HCT116 (cell line): ENCODE measurements at regions not wholly inside any gene's neighbourhood (a gene's known extent, or its start where the extent isn't known, plus 50 kb on each side); places are given as distances from the start of the nearest gene placed in this dataset.
"Not testable (repeated sequence)": the region's sequence is repeated elsewhere in the genome, so short reads cannot be mapped to it uniquely, and the experiment has no call there.

Source experiments
- ATAC-seq: fragments of 200-7000 bp; cut with Tn5 transposase; 2 replicates; pipeline ENCODE4 v1.9.1; 2020; ENCODE audit warnings: mild to moderate bottlenecking, moderate library complexity
- BruUV-seq: library from RNA; stranded (reverse); fragments of 400-500 nt; replicated peaks from 2 replicates; lab custom pipeline; 2021; lab: Mats Ljungman, UMichigan
- CTCF ChIA-PET: fragments of 300-600 bp; sonication (Branson Sonifier 250); formaldehyde crosslinking; loops from one replicate; lab custom pipeline; 2021; ENCODE audit warnings: antibody characterized with exemption; lab: Charles Lee
- POLR2A ChIA-PET: fragments of 300-600, 350-600 bp; sonication (Branson Sonifier 250); formaldehyde crosslinking; loops from one replicate; lab custom pipeline; 2021; ENCODE audit warnings: antibody characterized with exemption; lab: Charles Lee
- RAD21 ChIA-PET, 2 experiments: fragments of 300-600 bp; sonication (Branson Sonifier 250); formaldehyde crosslinking; loops; one replicate each; lab custom pipeline; 2023; ENCODE audit warnings: low total read pairs in 2 of 2; ENCODE audit not compliant: uncharacterized antibody in 2 of 2, unreplicated experiment in 2 of 2, low non-redundant PET in 1 of 2; lab: Charles Lee
- DNase-seq: peaks from one replicate; pipeline ENCODE4 v3.0.0-alpha.2; 2010; ENCODE audit warnings: low read depth, low spot score
- H2AFZ ChIP-seq: fragments of 200-600 bp; shearing (Covaris generic), sonication (generic); 2 replicates; pipeline ENCODE4 v1.6.1; 2017; ENCODE audit warnings: low read depth, mixed run types, mixed read lengths, antibody characterized with exemption, low read length; ENCODE audit not compliant: poor library complexity, severe bottlenecking
- H3K27ac ChIP-seq: 2 replicates; pipeline ENCODE4 v1.5.1; 2012; ENCODE audit warnings: low read depth, low read length
- H3K27me3 ChIP-seq: fragments of 200-600 bp; sonication (generic); 2 replicates; pipeline ENCODE4 v1.6.1; 2016; ENCODE audit warnings: mixed run types, low read length, mixed read lengths; ENCODE audit not compliant: insufficient read depth
- H3K36me3 ChIP-seq, 2 experiments: fragments of 200-500 bp in 1 of 2; fragments of 200-600 bp in 1 of 2; sonication (Bioruptor generic) in 1 of 2; sonication (generic) in 1 of 2; 2 replicates each; pipeline versions ENCODE4 v1.5.1 to v1.6.1; 2014 to 2016; ENCODE audit warnings: low read length in 2 of 2, inconsistent platforms in 1 of 2, mixed read lengths in 1 of 2, mixed run types in 1 of 2; ENCODE audit not compliant: insufficient read depth in 2 of 2, control insufficient read depth in 1 of 2
- H3K4me1 ChIP-seq, 2 experiments: fragments of 200-600 bp in 1 of 2; sonication (generic) in 1 of 2; 2 replicates each; pipeline versions ENCODE4 v1.5.1 to v1.6.1; 2012 to 2017; ENCODE audit warnings: low read length in 2 of 2, inconsistent platforms in 1 of 2, mild to moderate bottlenecking in 1 of 2, mixed read lengths in 1 of 2, mixed run types in 1 of 2, moderate library complexity in 1 of 2; ENCODE audit not compliant: insufficient read depth in 2 of 2, control insufficient read depth in 1 of 2
- H3K4me2 ChIP-seq: fragments of 200-600 bp; sonication (generic); 2 replicates; pipeline ENCODE4 v1.6.1; 2017; ENCODE audit warnings: mixed run types, low read length, mixed read lengths
- H3K4me3 ChIP-seq, 2 experiments: fragments of 200-600 bp in 1 of 2; sonication (generic) in 1 of 2; replicated peaks in 1 of 2; 2 replicates each; pipeline ENCODE4 v1.5.1; 2011 to 2016; ENCODE audit warnings: low read length in 2 of 2, control low read depth in 1 of 2, low read depth in 1 of 2, mild to moderate bottlenecking in 1 of 2, mixed read lengths in 1 of 2, mixed run types in 1 of 2
- H3K79me2 ChIP-seq: fragments of 200-600 bp; sonication (generic); 2 replicates; pipeline ENCODE4 v1.6.1; 2017; ENCODE audit warnings: mild to moderate bottlenecking, mixed run types, low read length, moderate library complexity, mixed read lengths; ENCODE audit not compliant: insufficient read depth
- H3K9ac ChIP-seq: fragments of 200-600 bp; sonication (generic); 2 replicates; pipeline ENCODE4 v1.6.1; 2016; ENCODE audit warnings: low read length, mixed read lengths
- H3K9me2 ChIP-seq: fragments of 200-600 bp; sonication (generic), shearing (Covaris generic); 2 replicates; pipeline ENCODE4 v1.6.1; 2017; ENCODE audit warnings: mixed run types, mild to moderate bottlenecking, moderate library complexity; ENCODE audit not compliant: insufficient read depth
- H3K9me3 ChIP-seq, 2 experiments: fragments of 200-500 bp in 1 of 2; fragments of 200-600 bp in 1 of 2; sonication (Bioruptor generic) in 1 of 2; sonication (generic) in 1 of 2; 2 replicates each; pipeline ENCODE4 v1.6.1; 2014 to 2017; ENCODE audit warnings: low read length in 2 of 2, mixed read lengths in 2 of 2, inconsistent platforms in 1 of 2, low read depth in 1 of 2, mild to moderate bottlenecking in 1 of 2, mixed run types in 1 of 2, moderate library complexity in 1 of 2; ENCODE audit not compliant: control insufficient read depth in 1 of 2, insufficient read depth in 1 of 2
- H4K20me1 ChIP-seq: fragments of 200-600 bp; sonication (generic), shearing (Covaris generic); 2 replicates; pipeline ENCODE4 v1.6.1; 2017; ENCODE audit warnings: mixed run types, mild to moderate bottlenecking, moderate library complexity; ENCODE audit not compliant: insufficient read depth
- CTCF ChIP-seq, 3 experiments: fragments of 200-600 bp in 1 of 3; sonication (generic) in 1 of 3; IDR thresholded peaks in 2 of 3; conservative IDR thresholded peaks in 1 of 3; 2 replicates each; pipeline ENCODE4 v1.5.1; 2012 to 2017; ENCODE audit warnings: low read depth in 2 of 3, low read length in 2 of 3, antibody characterized with exemption in 1 of 3, borderline replicate concordance in 1 of 3, control low read depth in 1 of 3, mild to moderate bottlenecking in 1 of 3, mixed read lengths in 1 of 3, mixed run types in 1 of 3, moderate library complexity in 1 of 3; ENCODE audit not compliant: insufficient read depth in 1 of 3
- RAD21 ChIP-seq: IDR thresholded peaks from 2 replicates; pipeline ENCODE4 v1.6.1; 2012; ENCODE audit warnings: low read depth, mild to moderate bottlenecking
- intact Hi-C: fragments of 100-400 bp; cut with micrococcal nuclease; formaldehyde crosslinking; loops from 2 replicates; pipeline ENCODE4 v1.10.0; 2022
- TF ChIP-seq, protein P1 (sequence below): IDR thresholded peaks from 2 replicates; pipeline ENCODE4 v1.6.1; 2011; ENCODE audit warnings: mild to moderate bottlenecking, low read length, moderate library complexity; ENCODE audit not compliant: insufficient replicate concordance; ENCODE audit errors: extremely low read depth

DNA sequence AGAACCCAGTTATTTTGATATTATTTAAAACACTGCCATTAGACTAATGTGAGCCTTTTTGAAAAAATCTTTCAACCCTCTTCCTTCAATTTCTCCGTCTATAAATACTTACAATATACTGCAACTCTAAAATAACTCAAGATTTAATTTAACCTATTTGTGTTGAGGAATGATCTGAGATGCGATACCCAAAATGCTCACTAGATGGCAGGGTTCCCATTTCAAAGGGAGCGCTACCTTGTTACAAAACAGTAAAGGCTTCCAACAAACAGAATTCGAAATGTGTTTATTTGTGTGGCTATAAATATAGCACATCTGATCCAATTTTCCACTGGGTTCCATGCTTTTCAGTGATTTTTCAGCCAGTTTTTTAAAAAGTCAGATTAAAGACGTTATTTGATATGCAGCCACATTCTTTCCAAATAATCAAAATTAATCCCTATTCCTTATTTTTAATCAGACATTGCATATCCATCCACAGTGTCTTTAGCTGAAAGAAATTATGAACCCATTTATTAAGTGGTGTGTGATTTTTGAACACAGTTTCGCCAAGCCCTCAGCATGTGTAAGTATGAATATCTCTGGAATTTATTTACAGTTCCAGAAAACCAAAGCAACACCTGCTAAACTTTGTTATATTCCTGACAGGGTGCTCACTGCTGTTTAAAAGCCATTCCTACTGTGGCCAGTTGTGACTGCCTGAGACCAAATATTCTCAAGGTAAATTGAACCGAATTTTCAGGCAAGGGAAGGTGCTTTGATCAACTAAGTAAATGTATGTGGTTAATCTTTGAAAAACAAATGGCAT is 668.0 kb upstream of the LCORL start:
- no peaks in the 10 kb centered on the region for H4K20me1 ChIP-seq
- H3K27me3 ChIP-seq, result no peaks in the 10 kb centered on the region; the same call in 1 of the 2 replicates
- H3K4me3 ChIP-seq, result no peak overlapping the region
- H3K4me2 ChIP-seq, result no peak overlapping the region
- ATAC-seq (0 out of 2 replicates have a peak, but pooled peaks have one; percentile 46), DNase-seq (peak; percentile 44)
- RAD21 ChIA-PET, result no interaction called here
- CTCF ChIA-PET, result no interaction called here
- H3K79me2 ChIP-seq, result no peaks in the 10 kb centered on the region
- H2AFZ ChIP-seq, result no peak overlapping the region
- no peaks in the 10 kb centered on the region for H3K36me3 ChIP-seq
- no peaks in the 10 kb centered on the region for H3K9me2 ChIP-seq
- no peaks in the 10 kb centered on the region for H3K4me1 ChIP-seq
- intact Hi-C loops, result loop anchor here (1.0 to 10.0 kb wide), 5 partner anchors 245 to 1996 kb away; partner anchors contain the start of gene SLIT2
- BruUV-seq, result no TSS peak
- no peak overlapping the region for H3K27ac ChIP-seq
- H3K9ac ChIP-seq, result no peak overlapping the region
- H3K9me3 ChIP-seq, result no peaks in the 10 kb centered on the region
- POLR2A ChIA-PET, result no interaction called here
- peak; percentile 81 for TF ChIP-seq RAD21
- TF ChIP-seq, protein P1, sequence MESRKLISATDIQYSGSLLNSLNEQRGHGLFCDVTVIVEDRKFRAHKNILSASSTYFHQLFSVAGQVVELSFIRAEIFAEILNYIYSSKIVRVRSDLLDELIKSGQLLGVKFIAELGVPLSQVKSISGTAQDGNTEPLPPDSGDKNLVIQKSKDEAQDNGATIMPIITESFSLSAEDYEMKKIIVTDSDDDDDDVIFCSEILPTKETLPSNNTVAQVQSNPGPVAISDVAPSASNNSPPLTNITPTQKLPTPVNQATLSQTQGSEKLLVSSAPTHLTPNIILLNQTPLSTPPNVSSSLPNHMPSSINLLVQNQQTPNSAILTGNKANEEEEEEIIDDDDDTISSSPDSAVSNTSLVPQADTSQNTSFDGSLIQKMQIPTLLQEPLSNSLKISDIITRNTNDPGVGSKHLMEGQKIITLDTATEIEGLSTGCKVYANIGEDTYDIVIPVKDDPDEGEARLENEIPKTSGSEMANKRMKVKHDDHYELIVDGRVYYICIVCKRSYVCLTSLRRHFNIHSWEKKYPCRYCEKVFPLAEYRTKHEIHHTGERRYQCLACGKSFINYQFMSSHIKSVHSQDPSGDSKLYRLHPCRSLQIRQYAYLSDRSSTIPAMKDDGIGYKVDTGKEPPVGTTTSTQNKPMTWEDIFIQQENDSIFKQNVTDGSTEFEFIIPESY, result no peak
- peak; percentile 59 to 87 (median 76) for TF ChIP-seq CTCF (IDR thresholded peaks at IDR 0.05 in 2 of 3, conservative IDR thresholded peaks at IDR 0.05 in 1 of 3; ENCODE audit: borderline replicate concordance in 1 of 3, insufficient read depth in 1 of 3, low read depth in 2 of 3, low read length in 2 of 3)

- H3K79me2 ChIP-seq, ATAC-seq, H3K4me2 ChIP-seq, H3K27ac ChIP-seq, DNase-seq, H3K36me3 ChIP-seq, RAD21 ChIA-PET, CTCF ChIA-PET, H3K9me3 ChIP-seq, H3K4me3 ChIP-seq, H3K9ac ChIP-seq, POLR2A ChIA-PET, H3K9me2 ChIP-seq, H3K27me3 ChIP-seq, H3K4me1 ChIP-seq, H2AFZ ChIP-seq, BruUV-seq, H4K20me1 ChIP-seq: not testable (repeated sequence)
- intact Hi-C loops, result loop anchor here (2.0 to 10.0 kb wide), 3 partner anchors 246 to 1856 kb away; partner anchors contain the start of gene SLIT2
Measured at GRCh38 chr4:18688351-18688750, 666.8 kb upstream of the LCORL start.
